HepG2 (cell line): ENCODE measurements at regions not wholly inside any gene's neighbourhood (a gene's known extent, or its start where the extent isn't known, plus 50 kb on each side); places are given as distances from the start of the nearest gene placed in this dataset.

Experiments used
- ATAC-seq: fragments of 200-7000 bp; cut with Tn5 transposase; 3 replicates; pipeline ENCODE4 v1.9.1; 2020; ENCODE audit warnings: mild to moderate bottlenecking, moderate library complexity
- BruUV-seq: library from RNA; stranded (reverse); fragments of 400-500 nt; replicated peaks from 2 replicates; lab custom pipeline; 2021; lab: Mats Ljungman, UMichigan
- CTCF ChIA-PET: fragments of 300-600 bp; formaldehyde crosslinking; extraction: SDS; loops from one replicate; lab custom pipeline; 2021; ENCODE audit warnings: low total read pairs, inconsistent platforms, low intra/inter-chr PET ratio; lab: Yijun Ruan, JAX
- POLR2A ChIA-PET: fragments of 350-600 bp; sonication (Branson Sonifier 250); formaldehyde crosslinking; loops from one replicate; lab custom pipeline; 2020; ENCODE audit warnings: antibody characterized with exemption, inconsistent platforms; lab: Yijun Ruan, JAX
- DNase-seq: peaks from one replicate; pipeline ENCODE4 v3.0.0-alpha.2; 2015; ENCODE audit warnings: low spot score
- FAIRE-seq: peaks from 3 replicates; lab custom pipeline; 2011; peaks lifted over from hg19 to GRCh38; lab: Jason Lieb, UNC
- H2AFZ ChIP-seq: one replicate; pipeline ENCODE4 v1.6.1; 2011; ENCODE audit warnings: low read length, inconsistent platforms
- H3K27ac ChIP-seq: fragments of 300-600 bp; 3 replicates; pipeline ENCODE4 v1.8.0; 2011; ENCODE audit warnings: mixed run types, mild to moderate bottlenecking, mixed read lengths, low read length, inconsistent platforms; ENCODE audit not compliant: insufficient read depth; ENCODE audit errors: extremely low read length
- H3K27me3 ChIP-seq, 2 experiments: fragments of 200-600 bp in 1 of 2; 2 replicates in 1 of 2; 3 replicates in 1 of 2; pipeline versions ENCODE4 v1.6.0 to v1.8.0; 2011; ENCODE audit warnings: low read length in 2 of 2, mild to moderate bottlenecking in 2 of 2, moderate library complexity in 2 of 2, inconsistent platforms in 1 of 2; ENCODE audit not compliant: insufficient read depth in 2 of 2, control insufficient read depth in 1 of 2
- H3K36me3 ChIP-seq, 2 experiments: fragments of 200-600 bp in 1 of 2; replicated peaks in 1 of 2; 2 replicates in 1 of 2; 3 replicates in 1 of 2; pipeline versions ENCODE4 v1.5.1 to v1.8.0; 2011; ENCODE audit warnings: low read length in 2 of 2, inconsistent platforms in 1 of 2; ENCODE audit not compliant: insufficient read depth in 2 of 2, control insufficient read depth in 1 of 2
- H3K4me1 ChIP-seq: 2 replicates; pipeline ENCODE4 v1.5.1; 2012; ENCODE audit warnings: low read length, inconsistent platforms; ENCODE audit not compliant: insufficient read depth
- H3K4me2 ChIP-seq: 2 replicates; pipeline ENCODE4 v1.6.0; 2011; ENCODE audit warnings: low read depth, low read length, inconsistent platforms
- H3K4me3 ChIP-seq, 3 experiments: fragments of 200-600 bp in 1 of 3; sonication (generic), shearing (Covaris generic) in 1 of 3; replicated peaks in 1 of 3; 2 replicates each; pipeline ENCODE4 v1.5.1; 2011 to 2016; ENCODE audit warnings: low read length in 3 of 3, inconsistent platforms in 2 of 3, low read depth in 2 of 3, mild to moderate bottlenecking in 2 of 3, control low read depth in 1 of 3, mixed read lengths in 1 of 3; ENCODE audit not compliant: insufficient read depth in 1 of 3
- H3K79me2 ChIP-seq: one replicate; pipeline ENCODE4 v1.6.1; 2011; ENCODE audit warnings: low read length, inconsistent platforms; ENCODE audit not compliant: insufficient read depth
- H3K9ac ChIP-seq: 2 replicates; pipeline ENCODE4 v1.6.0; 2011; ENCODE audit warnings: mild to moderate bottlenecking, low read depth, low read length, inconsistent platforms; ENCODE audit not compliant: insufficient read depth
- H3K9me3 ChIP-seq: 2 replicates; pipeline ENCODE4 v1.5.1; 2012; ENCODE audit warnings: mild to moderate bottlenecking, low read length
- H4K20me1 ChIP-seq: 2 replicates; pipeline ENCODE4 v1.6.0; 2011; ENCODE audit warnings: inconsistent platforms, mild to moderate bottlenecking, low read length, moderate library complexity; ENCODE audit not compliant: insufficient read depth
- HNRNPLL ChIP-seq: fragments of 200-400 bp; formaldehyde crosslinking; IDR thresholded peaks from 2 replicates; pipeline ENCODE4 v1.6.1; 2017; ENCODE audit warnings: mild to moderate bottlenecking, low read depth, low read length; ENCODE audit not compliant: poor library complexity, severe bottlenecking
- JARID2 ChIP-seq: sonication (generic); formaldehyde crosslinking; IDR thresholded peaks from 2 replicates; pipeline ENCODE4 v1.8.1; 2023; ENCODE audit warnings: missing genetic modification reagents, inconsistent platforms; ENCODE audit not compliant: insufficient replicate concordance
- MAF1 ChIP-seq: sonication (generic); formaldehyde crosslinking; IDR thresholded peaks from 2 replicates; pipeline ENCODE4 v1.5.0; 2020; ENCODE audit warnings: missing genetic modification reagents, borderline replicate concordance
- WGBS: methylation state at CpG from one replicate; pipeline ENCODE4 v1.1.6; 2017; ENCODE audit warnings: low lambda C conversion rate; 5-methylcytosine and 5-hydroxymethylcytosine counted together
- in situ Hi-C: cut with HindIII; loops from 2 replicates; pipeline ENCODE4 v1.10.0; 2017; ENCODE audit warnings: low pct_unique_long_range_greater_than_20kb; ENCODE audit not compliant: extremely low pct_ligation_motif_present
- intact Hi-C: fragments of 100-400 bp; cut with micrococcal nuclease; formaldehyde crosslinking; loops from one replicate; pipeline ENCODE4 v1.10.0; 2022; ENCODE audit not compliant: unreplicated experiment
- TF ChIP-seq, protein P1 (sequence below): sonication (generic); formaldehyde crosslinking; IDR thresholded peaks from 2 replicates; pipeline ENCODE4 v1.4.0; 2020; ENCODE audit warnings: missing genetic modification reagents

DNA sequence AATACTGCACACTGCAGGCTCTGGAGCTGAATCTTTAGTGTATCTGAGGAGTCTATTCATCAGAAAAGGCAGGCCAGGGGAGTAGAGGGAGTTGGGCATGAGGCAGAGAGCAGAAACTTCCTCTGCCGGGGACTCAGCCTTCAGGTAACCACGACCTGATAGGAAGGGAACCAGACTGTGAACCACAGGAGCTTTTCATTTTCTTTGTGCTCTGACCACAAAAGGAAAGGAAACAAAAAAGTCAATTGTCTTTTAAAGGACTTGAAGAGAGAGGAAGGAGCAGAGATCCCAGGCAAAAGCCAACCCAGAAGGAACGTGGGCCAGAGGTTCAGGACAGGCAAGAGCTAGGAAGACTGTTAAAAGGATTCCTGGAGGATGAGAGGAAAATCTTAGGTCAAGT is 573.3 kb downstream of the EPHB1 start (continued):
- TF ChIP-seq, protein P1, sequence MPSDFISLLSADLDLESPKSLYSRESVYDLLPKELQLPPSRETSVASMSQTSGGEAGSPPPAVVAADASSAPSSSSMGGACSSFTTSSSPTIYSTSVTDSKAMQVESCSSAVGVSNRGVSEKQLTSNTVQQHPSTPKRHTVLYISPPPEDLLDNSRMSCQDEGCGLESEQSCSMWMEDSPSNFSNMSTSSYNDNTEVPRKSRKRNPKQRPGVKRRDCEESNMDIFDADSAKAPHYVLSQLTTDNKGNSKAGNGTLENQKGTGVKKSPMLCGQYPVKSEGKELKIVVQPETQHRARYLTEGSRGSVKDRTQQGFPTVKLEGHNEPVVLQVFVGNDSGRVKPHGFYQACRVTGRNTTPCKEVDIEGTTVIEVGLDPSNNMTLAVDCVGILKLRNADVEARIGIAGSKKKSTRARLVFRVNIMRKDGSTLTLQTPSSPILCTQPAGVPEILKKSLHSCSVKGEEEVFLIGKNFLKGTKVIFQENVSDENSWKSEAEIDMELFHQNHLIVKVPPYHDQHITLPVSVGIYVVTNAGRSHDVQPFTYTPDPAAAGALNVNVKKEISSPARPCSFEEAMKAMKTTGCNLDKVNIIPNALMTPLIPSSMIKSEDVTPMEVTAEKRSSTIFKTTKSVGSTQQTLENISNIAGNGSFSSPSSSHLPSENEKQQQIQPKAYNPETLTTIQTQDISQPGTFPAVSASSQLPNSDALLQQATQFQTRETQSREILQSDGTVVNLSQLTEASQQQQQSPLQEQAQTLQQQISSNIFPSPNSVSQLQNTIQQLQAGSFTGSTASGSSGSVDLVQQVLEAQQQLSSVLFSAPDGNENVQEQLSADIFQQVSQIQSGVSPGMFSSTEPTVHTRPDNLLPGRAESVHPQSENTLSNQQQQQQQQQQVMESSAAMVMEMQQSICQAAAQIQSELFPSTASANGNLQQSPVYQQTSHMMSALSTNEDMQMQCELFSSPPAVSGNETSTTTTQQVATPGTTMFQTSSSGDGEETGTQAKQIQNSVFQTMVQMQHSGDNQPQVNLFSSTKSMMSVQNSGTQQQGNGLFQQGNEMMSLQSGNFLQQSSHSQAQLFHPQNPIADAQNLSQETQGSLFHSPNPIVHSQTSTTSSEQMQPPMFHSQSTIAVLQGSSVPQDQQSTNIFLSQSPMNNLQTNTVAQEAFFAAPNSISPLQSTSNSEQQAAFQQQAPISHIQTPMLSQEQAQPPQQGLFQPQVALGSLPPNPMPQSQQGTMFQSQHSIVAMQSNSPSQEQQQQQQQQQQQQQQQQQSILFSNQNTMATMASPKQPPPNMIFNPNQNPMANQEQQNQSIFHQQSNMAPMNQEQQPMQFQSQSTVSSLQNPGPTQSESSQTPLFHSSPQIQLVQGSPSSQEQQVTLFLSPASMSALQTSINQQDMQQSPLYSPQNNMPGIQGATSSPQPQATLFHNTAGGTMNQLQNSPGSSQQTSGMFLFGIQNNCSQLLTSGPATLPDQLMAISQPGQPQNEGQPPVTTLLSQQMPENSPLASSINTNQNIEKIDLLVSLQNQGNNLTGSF (CRISPR knock-in tag): no peak
- TF ChIP-seq HNRNPLL: no peak
- TF ChIP-seq MAF1 (CRISPR knock-in tag): no peak

DNA sequence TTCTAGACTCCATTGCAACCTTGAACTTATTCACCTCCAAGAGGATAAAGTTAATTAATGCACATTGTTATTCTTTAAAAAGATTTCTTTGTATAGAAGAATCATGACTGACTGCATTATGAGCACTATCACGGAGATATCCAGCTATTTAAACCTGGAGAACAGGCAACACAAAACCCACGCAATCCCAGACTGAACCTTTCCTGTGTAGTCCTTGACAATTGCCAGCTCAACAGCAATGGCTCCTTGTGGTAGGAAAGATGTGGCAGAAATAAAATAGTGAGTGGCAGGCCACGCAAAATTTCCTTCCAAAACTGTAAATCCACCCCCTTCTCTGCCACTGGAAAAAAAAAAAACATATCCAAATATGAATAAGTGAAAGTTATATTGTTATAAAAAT is 573.7 kb downstream of the EPHB1 start:
- BruUV-seq: no TSS peak
- ChIA-PET CTCF (no interaction called here), POLR2A (no interaction called here)
- no peak overlapping the region for H3K27ac ChIP-seq
- TF ChIP-seq JARID2: no peak
- no peaks in the 10 kb centered on the region for H3K4me1 ChIP-seq
- no peaks in the 10 kb centered on the region for H3K79me2 ChIP-seq
- no peaks in the 10 kb centered on the region for H3K9me3 ChIP-seq
- intact Hi-C loops: no loop called here
- DNase-seq (no peak), ATAC-seq (no peak), FAIRE-seq (no peak)
- H3K4me2 ChIP-seq: no peak overlapping the region
- no peaks in the 10 kb centered on the region for H3K27me3 ChIP-seq
- no peak overlapping the region for H3K9ac ChIP-seq
- H3K36me3 ChIP-seq: no peaks in the 10 kb centered on the region
- no peak overlapping the region for H3K4me3 ChIP-seq
- H2AFZ ChIP-seq: no peak overlapping the region
- WGBS: 1% methylated on average over 3 of the region's 3 CpGs
- H4K20me1 ChIP-seq: no peaks in the 10 kb centered on the region
- in situ Hi-C loops: no loop called here
